OCI-LY3 (cell line): ENCODE measurements at regions not wholly inside any gene's neighbourhood (a gene's known extent, or its start where the extent isn't known, plus 50 kb on each side); places are given as distances from the start of the nearest gene placed in this dataset.

ENCODE experiments used
- CTCF ChIP-seq: fragments of 200-600, 300-600 bp; sonication (generic); IDR thresholded peaks from 2 replicates; pipeline ENCODE4 v1.5.1; 2014; ENCODE audit warnings: antibody characterized with exemption, low read length, low read depth
- EZH2phosphoT487 ChIP-seq: fragments of 200-600 bp; shearing (Covaris generic); IDR thresholded peaks from 2 replicates; pipeline ENCODE4 v1.6.1; 2018; ENCODE audit warnings: antibody characterized with exemption, mixed run types, low read depth

GRCh38 chr5:103442750-103443149, 119.8 kb downstream of the NUDT12 start:
- TF ChIP-seq CTCF (no peak), EZH2phosphoT487 (no peak)
